ENCODE measurements at regions not wholly inside any gene's neighbourhood (a gene's known extent, or its start where the extent isn't known, plus 50 kb on each side); places are given as distances from the start of the nearest gene placed in this dataset.

DNA sequence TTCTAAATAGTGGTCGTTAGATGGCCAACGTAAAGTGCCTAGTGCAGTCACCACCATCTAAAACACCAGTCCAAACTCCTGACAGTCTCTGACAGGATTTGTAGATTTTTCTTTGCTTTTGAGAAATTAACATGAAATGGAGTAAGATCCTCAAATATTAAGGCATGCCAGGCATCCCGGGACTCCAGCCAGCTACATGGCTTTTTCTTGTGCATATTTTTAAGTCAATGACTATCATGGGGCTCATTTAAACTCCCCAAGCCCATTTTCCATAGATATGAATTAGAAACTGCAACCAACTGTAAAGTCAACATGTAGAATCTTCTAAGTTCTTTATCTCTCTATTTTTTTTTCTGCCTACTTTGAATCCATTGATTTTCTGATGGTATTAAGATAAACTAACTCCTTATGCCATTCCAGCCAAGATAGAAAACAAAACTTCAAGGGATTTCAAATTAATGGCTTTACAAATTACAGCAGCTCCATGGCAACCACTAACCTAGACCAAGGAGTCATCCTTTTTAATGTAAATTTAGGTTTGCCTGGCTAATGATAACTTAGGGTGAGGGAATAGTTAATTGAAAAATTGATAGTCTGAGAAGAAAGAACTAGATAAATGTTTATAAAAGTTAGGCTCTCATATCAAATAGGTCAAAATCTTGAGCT lies 764.1 kb upstream of the NXPH2 start:
- CTCF ChIA-PET (ENCODE audit: low intra/inter-chr PET ratio) = no interaction called here
- no TSS peak for BruUV-seq (replicated peaks)
- TF ChIP-seq MTA3 (IDR thresholded peaks at IDR 0.05; ENCODE audit: borderline replicate concordance) (no peak), KDM2B (CRISPR knock-in tag; IDR thresholded peaks at IDR 0.05) (no peak), ARID3B (CRISPR knock-in tag; IDR thresholded peaks at IDR 0.05; ENCODE audit: borderline replicate concordance) (no peak), CEBPG (CRISPR knock-in tag; IDR thresholded peaks at IDR 0.05) (no peak), CEBPG (tag; conservative IDR thresholded peaks at IDR 0.05 in 1 of 2, IDR thresholded peaks at IDR 0.05 in 1 of 2) (no peak), ZKSCAN8 (CRISPR knock-in tag; IDR thresholded peaks at IDR 0.05) (no peak), HCFC1 (IDR thresholded peaks at IDR 0.05; ENCODE audit: low read depth, low read length) (no peak), KLF10 (CRISPR knock-in tag; IDR thresholded peaks at IDR 0.05) (no peak), TAL1 (IDR thresholded peaks at IDR 0.05) (no peak), ATF6 (CRISPR knock-in tag; IDR thresholded peaks at IDR 0.05) (no peak), MLLT1 (IDR thresholded peaks at IDR 0.05) (no peak), KDM4B (IDR thresholded peaks at IDR 0.05; ENCODE audit: borderline replicate concordance in 2 of 2, low read depth in 1 of 2) (no peak), STAG1 (CRISPR knock-in tag; IDR thresholded peaks at IDR 0.05; ENCODE audit: borderline replicate concordance) (no peak), ZEB2 (IDR thresholded peaks at IDR 0.05) (no peak), JUN (IDR thresholded peaks at IDR 0.05; ENCODE audit: borderline replicate concordance, low read depth, low read length) (no peak), JUN (CRISPR knock-in tag; IDR thresholded peaks at IDR 0.05; ENCODE audit: borderline replicate concordance) (no peak), ZNF444 (CRISPR knock-in tag; IDR thresholded peaks at IDR 0.05) (no peak), CBX1 (IDR thresholded peaks at IDR 0.05; ENCODE audit: low read depth) (no peak), CAMTA2 (CRISPR knock-in tag; conservative IDR thresholded peaks at IDR 0.05) (no peak), HDAC6 (IDR thresholded peaks at IDR 0.05; ENCODE audit: low read depth, low read length) (no peak), ZNF3 (CRISPR knock-in tag; IDR thresholded peaks at IDR 0.05) (no peak)

More for the DNA sequence above, 764.1 kb upstream of the NXPH2 start:
- H3K36me3 ChIP-seq (ENCODE audit: control insufficient read depth, insufficient read depth, low read length) = no peaks in the 10 kb centered on the region
- H3K4me3 ChIP-seq = no peak overlapping the region
- H3K9me1 ChIP-seq (ENCODE audit: control insufficient read depth, insufficient read depth, low read length) = no peaks in the 10 kb centered on the region
- H2AFZ ChIP-seq (ENCODE audit: low read depth, low read length) = no peak overlapping the region
- FAIRE-seq (no peak), ATAC-seq (no peak), DNase-seq (ENCODE audit: extremely low read depth in 1 of 4, low spot score in 3 of 4) (no peak)
- no peaks in the 10 kb centered on the region for H4K20me1 ChIP-seq (replicated peaks; ENCODE audit: control insufficient read depth, insufficient read depth, low read length)
- intact Hi-C loops (cut with micrococcal nuclease) (no loop called here), in situ Hi-C loops (cut with MboI) (no loop called here)
- no peak overlapping the region for H3K4me2 ChIP-seq (ENCODE audit: insufficient read depth, low read length)
- H3K9me3 ChIP-seq (replicated peaks; ENCODE audit: control insufficient read depth, insufficient read depth, low read depth, low read length) = no peaks in the 10 kb centered on the region
- POLR2A ChIA-PET = no interaction called here
- no peak overlapping the region for H3K27ac ChIP-seq (ENCODE audit: extremely low read depth, low read depth, low read length)
- no peaks in the 10 kb centered on the region for H3K79me2 ChIP-seq (ENCODE audit: control insufficient read depth, insufficient read depth, low read length)
- H3K27me3 ChIP-seq (ENCODE audit: control insufficient read depth in 2 of 2, insufficient read depth in 2 of 2, low read length in 2 of 2) = no peaks in the 10 kb centered on the region
- WGBS (ENCODE audit: insufficient coverage, low coverage, missing lambda C conversion rate) = 0% methylated on average over 3 of the region's 3 CpGs
- no peak overlapping the region for H3K9ac ChIP-seq (ENCODE audit: insufficient read depth in 1 of 2, low read depth in 2 of 2, low read length in 2 of 2)
- H3K4me1 ChIP-seq (replicated peaks in 1 of 2; ENCODE audit: control insufficient read depth in 2 of 2, insufficient read depth in 2 of 2, low read length in 2 of 2) = no peaks in the 10 kb centered on the region
